ENCODE measurements at regions not wholly inside any gene's neighbourhood (a gene's known extent, or its start where the extent isn't known, plus 50 kb on each side); places are given as distances from the start of the nearest gene placed in this dataset.

DNA sequence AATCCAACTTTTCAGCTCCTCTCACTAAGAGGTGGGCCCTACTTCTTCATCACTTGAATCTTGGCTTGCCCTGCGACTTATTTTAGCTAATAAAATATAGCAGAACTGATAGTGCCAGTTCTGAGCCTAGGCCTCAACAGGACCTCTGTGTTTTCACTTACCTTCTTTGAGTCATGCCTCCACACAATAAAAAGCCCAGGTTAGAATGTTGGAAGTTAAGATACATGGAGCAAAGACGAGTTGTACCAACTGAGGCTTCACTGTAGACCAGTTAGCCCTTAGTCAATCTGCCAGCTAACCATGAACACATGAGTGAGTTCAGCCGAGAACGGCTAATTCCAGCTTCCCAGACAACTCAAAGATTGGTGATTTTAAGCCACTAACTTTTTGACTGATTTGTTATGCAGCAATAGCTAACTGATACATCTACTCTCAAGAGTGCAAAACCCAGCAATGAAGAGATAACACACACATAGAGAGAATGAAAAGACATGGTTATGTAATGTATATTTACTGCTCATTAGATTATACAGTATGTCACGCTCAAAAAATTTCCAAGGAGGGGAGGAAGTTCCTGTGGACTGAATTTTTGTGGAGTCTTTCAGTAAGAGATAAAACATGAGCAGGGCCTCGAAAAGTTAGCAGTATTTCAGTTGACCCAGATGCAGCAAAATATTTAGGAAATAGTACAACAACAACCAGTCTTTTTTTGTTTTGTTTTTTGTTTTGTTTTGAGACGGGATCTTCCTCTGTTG lies 181.1 kb downstream of the MYCN start:
- no peak for DNase-seq (ENCODE audit: low read depth)

DNA sequence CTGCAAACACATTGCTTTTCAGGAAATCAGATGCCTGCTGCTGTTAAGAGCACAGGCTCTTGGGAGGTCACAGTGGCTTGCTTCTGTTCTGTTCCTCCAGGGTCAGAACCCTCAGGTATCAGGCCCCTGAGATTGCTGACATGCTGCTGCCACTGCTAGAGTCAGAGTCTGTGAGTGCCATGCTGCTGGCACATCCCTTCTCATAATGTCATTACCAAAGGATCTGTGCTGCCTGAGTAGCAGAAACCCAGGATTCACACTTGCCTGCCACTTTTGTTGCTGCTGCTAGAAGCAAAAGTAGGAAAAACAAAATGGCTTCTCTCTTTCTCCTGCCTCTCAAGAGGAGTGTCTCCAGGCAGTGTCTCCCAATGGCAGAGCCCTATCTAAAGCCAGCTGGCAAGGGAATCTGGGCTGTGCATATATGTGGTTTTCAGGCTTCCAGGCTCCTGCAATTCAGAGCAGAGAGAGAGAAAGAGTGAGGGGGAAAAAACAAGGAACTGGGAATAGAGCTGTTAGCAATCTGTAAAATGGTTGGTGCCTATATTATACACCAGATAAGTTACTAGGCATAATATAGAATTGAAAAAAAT lies 180.3 kb downstream of the MYCN start:
- DNase-seq (ENCODE audit: low read depth), result no peak

DNA sequence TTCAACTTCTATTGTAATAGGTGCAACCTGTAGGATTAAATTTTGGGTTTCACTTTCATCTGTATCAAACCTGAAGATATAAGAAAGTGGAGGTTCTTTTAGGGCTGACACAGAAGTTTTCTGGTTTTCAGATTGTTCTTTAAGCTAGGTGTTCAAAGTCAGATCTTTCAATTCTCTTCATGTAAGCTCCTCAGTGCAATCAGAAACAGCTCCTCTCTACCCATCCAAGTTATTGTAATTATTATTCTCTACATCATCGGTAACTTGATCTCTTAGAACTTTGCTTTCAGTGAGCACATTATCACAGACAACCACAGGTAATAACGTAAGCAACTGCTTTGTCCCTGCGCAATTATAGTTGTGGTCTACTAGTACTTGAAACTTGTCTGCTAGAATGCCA lies 179.4 kb downstream of the MYCN start:
- DNase-seq (ENCODE audit: low read depth), result no peak

DNA sequence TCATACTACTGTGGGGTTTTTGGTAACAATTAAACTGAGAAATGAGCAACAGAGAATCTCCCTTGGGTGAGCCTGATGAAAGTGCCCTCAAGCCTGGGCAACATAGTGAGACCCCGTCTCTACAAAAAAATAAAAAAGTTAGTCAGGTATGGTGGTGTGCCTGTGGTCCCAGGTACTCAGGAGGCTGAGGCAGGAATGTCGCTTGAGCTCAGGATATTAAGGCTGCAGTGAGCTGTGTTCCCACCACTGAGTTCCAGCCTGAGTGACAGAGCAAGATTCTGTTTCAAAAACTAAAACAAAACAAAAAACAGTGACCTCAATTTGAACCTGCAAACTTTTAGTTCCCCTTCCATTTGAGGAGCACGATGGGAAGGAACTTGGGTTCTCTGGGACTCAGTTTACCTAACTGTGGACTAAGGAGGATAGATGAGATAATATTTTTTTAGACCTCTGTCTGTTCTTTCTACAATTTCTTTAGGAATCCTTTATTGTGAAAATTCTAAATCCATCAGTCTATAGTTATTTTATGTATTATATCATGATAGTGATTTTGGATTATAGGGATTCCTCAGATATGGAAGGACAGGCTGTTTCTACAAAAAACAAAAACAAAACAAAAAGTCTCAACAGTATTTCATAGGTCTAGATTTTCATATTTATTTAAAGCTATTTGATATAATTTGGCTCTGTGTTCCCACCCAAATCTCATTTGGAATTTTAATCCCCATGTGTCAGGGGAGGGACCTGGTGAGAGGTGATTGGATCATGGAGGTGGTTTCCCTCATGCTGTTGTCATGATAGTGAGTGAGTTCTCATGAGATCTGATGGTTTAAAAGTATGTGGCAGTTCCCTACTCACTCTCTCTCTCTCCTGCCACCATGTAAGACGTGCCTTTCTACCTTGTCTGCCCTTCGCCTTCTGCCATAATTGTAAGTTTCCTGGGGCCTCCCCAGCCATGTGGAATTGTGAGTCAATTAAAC lies 178.6 kb downstream of the MYCN start:
- no peak for DNase-seq (ENCODE audit: low read depth)

DNA sequence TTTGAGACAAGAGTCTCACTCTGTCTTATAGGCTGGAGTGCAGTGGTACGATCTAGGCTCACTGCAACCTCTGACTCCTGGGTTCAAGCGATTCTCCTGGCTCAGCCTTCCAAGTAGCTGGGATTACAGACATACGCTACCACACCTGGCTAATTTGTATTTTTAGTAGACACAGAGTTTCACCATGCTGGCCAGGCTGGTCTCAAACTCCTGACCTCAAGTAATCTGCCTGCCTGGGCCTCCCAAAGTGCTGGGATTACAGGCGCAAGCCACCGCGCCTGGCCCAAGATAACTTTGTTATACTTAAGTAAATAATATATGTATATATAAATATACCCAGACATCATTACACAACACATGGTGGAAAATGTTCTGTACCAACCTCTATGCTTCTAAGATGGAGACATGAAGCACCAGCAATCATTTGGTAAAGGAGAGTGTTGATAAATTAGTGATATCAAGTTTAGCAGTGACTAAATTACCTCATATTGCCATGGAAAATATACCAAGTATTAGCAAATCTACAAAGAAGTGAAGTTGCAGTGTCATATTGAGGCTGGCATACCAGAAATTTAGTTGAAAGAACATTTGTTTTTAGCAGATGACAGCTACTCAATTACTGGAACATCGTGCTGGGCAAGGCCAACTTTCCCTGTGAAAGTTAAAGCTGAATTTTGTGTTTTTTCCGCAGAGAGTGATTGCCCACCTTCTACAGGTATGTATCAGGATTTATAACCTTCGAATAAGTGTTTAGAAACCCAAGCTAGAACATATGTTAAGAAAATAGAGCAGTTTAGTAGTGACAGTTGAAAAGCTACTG lies 177.7 kb downstream of the MYCN start:
- no peak for DNase-seq (ENCODE audit: low read depth)

DNA sequence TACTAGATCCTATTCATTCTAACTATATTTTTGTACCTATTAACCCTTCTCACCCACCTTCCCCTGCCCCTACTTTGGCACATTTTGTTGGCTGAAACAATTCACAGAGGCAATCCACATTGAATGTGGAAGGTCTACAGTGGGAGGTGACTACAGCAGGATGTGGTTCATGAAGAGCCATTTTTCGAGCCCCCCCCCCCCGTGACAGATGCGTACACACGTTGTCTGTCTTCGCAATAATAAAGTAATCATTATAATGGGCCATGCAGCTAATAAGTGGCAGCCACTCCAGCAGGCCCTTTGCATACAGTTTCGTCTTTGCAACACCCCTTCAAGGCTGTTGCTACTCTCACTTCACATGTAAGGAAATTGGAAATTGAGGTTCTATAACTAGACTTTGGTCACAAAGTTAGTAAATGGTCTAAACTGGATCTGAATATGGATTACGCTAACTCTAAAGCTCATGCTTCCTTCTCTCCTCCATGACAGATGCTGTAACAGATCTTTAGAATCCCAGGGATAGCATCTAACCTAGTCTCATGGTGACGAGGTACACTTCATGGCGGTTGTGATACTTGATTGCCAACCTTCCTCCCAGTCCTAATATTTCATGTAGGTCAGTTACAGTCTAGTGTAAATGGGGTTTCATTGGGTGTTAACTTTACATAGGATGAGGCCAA lies 176.8 kb downstream of the MYCN start:
- no peak for DNase-seq (ENCODE audit: low read depth)

DNA sequence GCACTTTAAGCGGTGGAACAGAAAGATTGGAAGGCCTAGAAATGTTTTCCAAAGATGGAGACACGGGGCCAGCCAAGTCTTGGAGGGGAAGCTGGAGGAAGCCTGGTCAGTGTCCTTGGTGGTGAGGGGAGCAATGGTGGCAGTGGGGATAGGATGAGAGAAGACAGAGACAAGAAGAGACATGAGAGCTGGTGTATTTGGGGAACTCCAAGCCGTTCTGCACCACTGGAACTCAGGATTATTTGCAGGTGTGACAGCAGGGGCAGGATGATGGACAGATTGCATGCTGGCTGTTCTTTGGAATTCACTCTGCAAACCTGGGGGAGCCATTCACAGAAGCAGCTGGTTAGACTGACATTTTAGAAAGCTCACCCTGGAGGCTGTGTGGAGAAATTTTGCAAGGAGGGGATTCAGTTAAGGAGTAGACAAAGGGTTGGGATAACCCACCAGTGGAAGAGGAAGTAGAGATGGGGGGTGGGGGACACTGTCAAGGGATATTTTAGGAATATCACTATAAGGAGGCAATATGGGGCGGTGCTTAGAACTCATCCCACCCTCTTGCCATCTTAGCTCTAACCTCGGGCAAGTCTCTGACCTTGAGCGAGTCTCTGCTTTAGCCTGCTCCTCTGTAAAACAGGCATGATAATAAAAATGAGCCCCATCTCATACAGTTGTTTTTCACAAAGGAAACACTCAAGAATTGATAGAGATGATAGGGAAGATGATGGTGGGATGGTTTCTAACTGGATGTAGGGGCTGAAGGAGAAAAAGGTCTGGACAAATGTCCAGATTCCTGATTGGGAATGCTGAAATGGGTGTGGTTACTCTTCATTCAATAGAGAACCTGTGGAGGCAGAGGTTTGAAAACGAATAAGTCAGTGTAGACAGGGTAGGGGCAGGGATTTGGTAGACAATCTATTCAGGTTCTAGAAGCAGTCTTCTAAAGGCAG lies 175.8 kb downstream of the MYCN start:
- no peak for DNase-seq (ENCODE audit: low read depth)

DNA sequence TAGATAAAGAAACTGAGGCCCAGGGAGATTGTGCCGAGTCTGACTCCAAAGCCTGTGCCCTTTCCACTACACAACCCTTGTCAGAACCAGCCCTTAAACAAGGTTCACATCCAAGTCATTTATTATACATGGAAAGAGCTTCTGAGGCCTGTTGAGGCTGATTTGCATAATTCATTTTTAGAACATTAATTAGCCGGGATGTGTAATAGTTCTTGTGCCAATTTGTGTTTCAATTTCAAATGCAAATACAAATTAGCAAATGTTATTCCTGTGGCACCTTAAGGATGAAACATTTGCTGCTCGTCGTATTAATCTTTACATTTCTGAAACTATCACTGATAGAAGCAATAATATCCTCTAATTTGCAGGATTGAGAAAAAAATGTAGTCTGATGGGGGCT lies 174.9 kb downstream of the MYCN start:
- no peak for DNase-seq (ENCODE audit: low read depth)

DNA sequence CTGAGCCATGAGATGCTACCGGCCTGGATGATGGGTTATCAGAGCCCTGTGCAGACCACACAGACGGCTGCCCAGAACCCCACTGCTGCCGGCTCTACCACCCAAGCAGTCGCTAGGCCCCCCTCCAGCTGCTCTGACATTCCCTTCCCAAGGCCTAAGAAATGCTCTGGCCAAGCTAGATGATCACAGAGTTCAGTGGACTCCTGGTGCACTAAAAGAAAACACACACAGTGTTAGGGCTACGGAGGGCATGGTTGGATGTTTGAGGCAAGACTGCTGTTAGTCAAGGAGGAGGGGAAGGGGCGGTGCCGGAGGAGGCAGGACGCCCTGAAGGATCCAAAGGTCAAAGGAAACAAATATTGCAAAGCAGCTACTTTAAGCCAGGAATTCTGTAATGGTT lies 174.5 kb downstream of the MYCN start:
- no peak for DNase-seq (ENCODE audit: low read depth)

DNA sequence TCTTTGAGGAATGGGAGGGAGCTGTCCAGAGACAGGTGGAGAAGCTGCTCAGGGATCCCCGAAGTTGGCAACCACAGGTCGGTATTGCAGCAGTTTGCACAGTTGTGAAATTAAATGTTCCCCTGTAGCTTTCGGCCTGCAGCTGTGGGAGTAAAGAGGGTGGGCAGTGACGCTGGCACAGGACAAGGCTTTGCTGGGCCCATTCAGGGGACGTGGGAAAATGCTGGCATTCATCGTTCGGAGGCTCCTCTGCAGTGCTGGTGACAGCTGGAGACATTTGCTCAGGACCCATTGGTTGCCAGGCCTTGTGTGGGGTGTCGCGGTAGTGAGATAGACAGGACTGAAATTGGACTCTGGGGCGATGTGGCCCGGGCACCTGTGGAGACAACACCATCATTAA lies 173.7 kb downstream of the MYCN start:
- DNase-seq (ENCODE audit: low read depth), result no peak

DNA sequence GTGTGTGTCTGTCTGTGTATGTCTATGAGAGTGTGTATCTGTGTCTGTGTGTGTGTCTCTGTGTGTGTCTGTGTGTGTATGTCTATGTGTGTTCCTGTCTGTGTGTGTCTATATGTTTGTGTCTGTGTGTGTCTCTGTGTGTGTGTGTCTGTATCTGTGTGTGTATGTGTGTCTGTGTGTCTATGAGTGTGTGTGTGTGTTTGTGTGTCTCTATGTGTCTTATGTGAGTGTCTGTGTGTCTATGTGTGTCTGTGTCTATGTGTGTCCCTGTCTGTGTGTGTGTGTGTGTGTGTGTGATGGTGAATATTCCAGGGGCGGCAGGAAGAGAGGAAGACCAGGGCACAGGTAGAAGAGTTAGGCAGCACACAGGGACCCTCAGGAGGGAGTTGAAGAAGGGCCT lies 173.2 kb downstream of the MYCN start:
- DNase-seq (ENCODE audit: low read depth), result no peak

DNA sequence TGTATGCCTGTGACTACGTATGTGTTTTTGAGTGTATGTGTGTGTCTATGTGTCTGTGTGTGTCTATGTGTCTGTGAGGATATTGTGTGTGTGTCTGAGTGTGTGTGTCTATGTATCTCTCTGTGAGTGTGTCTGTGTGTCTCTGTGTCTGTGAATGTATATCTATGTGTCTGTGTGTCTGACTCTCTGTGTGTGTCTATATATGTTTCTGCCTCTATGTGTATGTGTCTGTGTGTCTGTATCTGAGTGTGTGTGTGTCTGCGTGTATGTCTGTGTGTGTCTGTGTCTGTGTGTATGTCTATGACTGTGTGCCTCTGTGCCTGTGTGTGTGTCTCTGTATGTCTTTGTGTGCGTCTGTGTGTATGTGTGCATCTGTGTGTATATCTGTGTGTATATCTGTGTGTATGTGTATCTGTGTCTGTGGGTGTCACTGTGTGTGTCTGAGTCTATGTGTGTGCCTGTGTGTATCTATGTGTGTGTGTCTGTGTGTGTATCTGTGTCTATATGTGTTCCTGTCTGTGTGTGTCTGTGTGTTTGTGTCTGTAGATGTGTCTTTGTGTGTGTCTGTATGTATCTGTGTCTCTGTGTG lies 172.7 kb downstream of the MYCN start:
- DNase-seq (ENCODE audit: low read depth), result no peak

DNA sequence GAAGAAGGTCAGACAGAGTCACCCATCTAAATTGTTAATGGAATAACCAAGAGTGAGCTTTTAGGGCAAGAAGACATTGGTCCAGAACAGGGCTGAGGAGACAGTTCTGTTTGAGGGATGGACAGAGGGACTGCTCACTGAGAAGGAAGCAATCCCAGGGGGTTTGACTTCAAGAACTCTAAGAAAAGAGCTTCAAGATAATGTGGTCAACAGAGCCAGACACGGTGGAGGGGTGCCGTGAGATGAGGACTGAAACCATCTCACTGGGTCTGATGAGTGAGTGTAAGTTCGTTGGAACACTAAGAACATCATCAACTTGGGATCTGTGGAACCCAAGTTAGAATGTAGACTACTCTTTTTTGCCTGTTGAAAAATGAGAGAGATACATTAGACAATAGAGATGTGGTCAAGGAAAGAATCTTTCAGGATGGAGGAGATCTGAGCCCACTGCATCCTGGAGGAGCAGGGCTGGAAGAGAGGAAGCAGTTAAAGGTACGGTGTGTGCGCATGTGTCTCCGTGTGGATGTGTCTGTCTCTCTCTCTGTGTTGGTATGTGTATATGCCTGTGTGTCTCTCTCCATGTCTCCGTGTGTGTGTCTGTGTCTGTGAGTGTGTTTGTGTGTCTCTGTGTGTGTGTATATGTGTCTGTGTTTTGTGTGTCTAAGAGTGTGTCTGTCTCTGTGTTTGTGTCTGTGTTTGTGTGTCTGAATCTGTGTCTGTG lies 172.1 kb downstream of the MYCN start:
- no peak for DNase-seq (ENCODE audit: low read depth)

DNA sequence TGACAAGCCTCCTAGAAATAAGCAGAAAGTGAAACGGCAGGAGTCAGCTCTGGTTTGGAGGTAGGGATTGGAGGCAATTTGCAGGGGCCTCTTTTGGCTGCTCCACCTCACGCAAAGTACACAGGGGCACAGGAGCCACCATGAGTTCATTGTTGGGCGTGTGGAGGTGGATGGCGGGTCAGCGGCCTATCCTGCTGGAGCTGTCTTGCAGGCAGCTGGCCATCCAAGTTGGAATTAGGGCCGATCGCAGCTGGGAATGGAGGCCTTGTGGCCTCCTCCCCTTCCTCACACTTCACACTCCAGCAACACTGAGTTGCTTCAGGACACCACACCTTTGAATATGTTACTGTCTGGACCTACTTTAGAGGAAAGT lies 171.5 kb downstream of the MYCN start:
- no peak for DNase-seq (ENCODE audit: low read depth)

DNA sequence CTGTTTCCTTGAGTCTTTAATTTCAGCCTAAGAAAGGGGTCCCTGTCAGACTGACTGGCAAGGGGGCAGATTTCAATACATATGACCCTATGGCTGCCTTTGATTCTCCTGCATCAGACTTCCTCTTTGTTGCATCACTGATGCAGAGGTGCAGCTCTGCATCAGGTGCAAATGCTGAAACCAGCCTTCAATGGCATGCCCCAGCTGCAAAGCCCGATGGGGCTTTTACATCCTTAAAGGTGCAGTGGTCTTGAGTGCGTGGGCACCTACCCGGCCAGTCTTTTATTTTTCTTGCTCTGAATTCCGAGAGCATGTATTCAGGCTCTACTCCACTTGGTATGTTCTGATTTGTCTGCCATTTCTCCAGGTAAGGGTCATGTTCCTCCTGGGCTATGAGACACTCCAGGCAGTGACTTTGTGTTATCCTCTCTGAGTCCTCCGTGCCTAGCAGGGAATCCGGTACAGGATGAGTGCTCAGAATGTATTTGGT lies 169.5 kb downstream of the MYCN start:
- no peak for DNase-seq (ENCODE audit: low read depth)

DNA sequence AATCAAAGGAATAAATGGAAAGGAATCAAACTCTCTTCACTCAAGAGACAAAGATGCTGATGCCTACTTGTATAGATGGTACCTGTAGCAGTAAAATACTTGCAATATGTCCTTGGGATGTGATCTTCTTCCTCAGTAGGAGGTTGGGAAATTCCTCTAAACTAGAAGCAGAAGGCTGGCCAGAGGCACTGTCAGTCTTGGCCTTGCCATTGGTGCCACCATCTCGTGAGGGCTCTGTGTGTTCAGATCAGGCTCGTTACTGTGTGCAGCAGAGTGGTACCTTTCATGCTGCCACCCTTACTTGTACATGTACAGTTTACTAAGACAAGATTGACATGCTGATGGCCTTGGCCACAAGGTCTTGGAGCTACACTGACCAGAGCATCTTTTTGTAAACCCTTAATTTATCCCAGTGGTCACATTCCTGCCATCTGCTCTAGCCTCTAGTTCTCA lies 169.0 kb downstream of the MYCN start:
- DNase-seq (ENCODE audit: low read depth), result no peak

DNA sequence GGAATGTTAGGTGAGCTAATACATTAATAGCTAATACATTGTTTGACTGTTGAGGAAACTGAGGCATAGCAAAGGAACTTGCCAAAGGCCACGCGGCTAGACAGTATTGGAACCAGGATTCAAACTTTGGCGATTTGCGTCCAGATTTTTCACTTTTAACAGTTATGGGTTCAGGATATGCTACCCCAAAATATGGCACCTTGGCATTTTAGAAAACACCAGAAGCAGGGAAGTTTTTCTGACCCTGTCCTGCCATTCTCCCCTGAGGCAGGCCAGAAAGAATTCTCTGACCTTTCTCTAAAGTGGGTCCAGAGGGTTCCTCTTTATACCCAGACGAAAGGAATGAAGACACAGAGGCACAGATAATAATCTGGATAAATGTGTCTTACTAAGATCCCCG lies 166.9 kb downstream of the MYCN start:
- no peak for DNase-seq (ENCODE audit: low read depth)

DNA sequence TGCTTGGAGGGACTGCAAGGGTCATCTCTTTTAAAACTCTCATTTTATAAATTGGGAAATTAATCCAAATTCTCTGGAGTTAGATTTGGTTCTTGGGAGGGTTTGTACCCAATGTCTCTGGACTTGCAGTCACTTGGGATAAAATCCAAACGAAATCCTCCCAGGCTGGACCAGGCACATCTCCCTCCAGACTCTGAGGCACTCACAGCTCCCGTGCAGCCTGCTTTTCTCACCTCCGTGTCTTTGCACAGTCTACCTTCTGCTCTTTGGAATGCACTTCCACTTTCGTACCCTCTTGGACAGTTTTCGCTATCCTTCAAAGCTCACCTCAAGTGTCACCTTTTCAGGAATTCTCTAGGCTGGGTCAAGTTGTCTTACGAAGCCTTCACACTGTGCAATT lies 166.3 kb downstream of the MYCN start:
- DNase-seq (ENCODE audit: low read depth), result no peak

Measured in M059J (cell line).